ENCODE measurements at regions not wholly inside any gene's neighbourhood (a gene's known extent, or its start where the extent isn't known, plus 50 kb on each side); places are given as distances from the start of the nearest gene placed in this dataset.

DNA sequence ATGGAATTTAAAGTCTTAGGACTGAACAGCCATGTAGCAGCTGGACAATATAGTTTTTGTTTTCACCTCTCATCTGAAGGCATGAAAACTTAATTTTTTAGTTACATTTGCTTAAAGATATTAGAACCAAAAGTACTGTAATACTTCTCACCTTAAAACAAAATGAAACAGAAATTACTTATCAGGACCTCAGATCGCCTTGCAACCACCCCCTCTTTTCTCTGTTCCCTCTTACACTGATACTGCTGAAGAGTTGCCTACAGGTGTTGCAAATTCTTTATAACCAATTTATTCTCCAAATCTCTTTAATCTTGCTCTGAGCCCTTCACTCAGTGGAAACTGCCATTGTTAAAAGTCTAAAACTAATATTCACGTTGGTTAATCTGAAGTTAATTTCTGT lies 145.0 kb downstream of the SPCS3 start:
- no peak overlapping the region for H3K27ac ChIP-seq
- no peaks in the 10 kb centered on the region for H3K4me1 ChIP-seq
- no peaks in the 10 kb centered on the region for H3K27me3 ChIP-seq
- TF ChIP-seq POLR2A (IDR thresholded peaks at IDR 0.05) (no peak), POLR2AphosphoS5 (IDR thresholded peaks at IDR 0.05; ENCODE audit: insufficient read depth in 1 of 2, low read depth in 1 of 2) (no peak)
- TF ChIP-seq, protein P1, sequence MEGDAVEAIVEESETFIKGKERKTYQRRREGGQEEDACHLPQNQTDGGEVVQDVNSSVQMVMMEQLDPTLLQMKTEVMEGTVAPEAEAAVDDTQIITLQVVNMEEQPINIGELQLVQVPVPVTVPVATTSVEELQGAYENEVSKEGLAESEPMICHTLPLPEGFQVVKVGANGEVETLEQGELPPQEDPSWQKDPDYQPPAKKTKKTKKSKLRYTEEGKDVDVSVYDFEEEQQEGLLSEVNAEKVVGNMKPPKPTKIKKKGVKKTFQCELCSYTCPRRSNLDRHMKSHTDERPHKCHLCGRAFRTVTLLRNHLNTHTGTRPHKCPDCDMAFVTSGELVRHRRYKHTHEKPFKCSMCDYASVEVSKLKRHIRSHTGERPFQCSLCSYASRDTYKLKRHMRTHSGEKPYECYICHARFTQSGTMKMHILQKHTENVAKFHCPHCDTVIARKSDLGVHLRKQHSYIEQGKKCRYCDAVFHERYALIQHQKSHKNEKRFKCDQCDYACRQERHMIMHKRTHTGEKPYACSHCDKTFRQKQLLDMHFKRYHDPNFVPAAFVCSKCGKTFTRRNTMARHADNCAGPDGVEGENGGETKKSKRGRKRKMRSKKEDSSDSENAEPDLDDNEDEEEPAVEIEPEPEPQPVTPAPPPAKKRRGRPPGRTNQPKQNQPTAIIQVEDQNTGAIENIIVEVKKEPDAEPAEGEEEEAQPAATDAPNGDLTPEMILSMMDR (IDR thresholded peaks at IDR 0.05), result no peak
- no peaks in the 10 kb centered on the region for H3K9me3 ChIP-seq
- intact Hi-C loops (cut with DNase I), result no loop called here
- no peak overlapping the region for H3K4me3 ChIP-seq
- no peak for DNase-seq (ENCODE audit: extremely low spot score in 2 of 2)
- H3K36me3 ChIP-seq, result no peaks in the 10 kb centered on the region

DNA sequence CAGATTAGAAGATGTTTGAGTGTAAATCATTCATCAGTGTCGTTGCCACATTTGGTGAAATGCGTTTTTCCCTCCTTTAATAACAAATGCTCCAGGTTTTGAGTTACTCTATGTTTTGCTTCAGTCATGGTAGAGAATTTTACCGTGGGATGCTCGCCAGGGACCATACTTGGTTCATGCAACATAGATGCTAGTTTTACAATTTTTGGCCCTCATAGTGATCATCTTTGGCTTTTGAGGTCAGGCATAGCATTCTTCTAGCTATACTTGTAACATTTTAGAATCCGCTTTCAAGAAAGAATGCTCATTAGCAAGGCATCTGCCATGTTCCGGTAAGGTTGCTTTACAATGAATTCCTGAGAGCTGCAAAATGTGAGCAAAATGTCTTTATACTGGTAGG lies 147.2 kb downstream of the SPCS3 start:
- H3K27me3 ChIP-seq, result no peaks in the 10 kb centered on the region
- no peaks in the 10 kb centered on the region for H3K36me3 ChIP-seq
- DNase-seq (ENCODE audit: extremely low spot score in 2 of 2), result no peak
- H3K4me1 ChIP-seq, result no peaks in the 10 kb centered on the region
- no peak overlapping the region for H3K4me3 ChIP-seq
- H3K27ac ChIP-seq, result no peak overlapping the region
- H3K9me3 ChIP-seq, result no peaks in the 10 kb centered on the region
- intact Hi-C loops (cut with DNase I), result no loop called here
- TF ChIP-seq, protein P1 (IDR thresholded peaks at IDR 0.05), result no peak
- no peak for TF ChIP-seq POLR2AphosphoS5 (IDR thresholded peaks at IDR 0.05; ENCODE audit: insufficient read depth in 1 of 2, low read depth in 1 of 2)
- no peak for TF ChIP-seq POLR2A (IDR thresholded peaks at IDR 0.05)

DNA sequence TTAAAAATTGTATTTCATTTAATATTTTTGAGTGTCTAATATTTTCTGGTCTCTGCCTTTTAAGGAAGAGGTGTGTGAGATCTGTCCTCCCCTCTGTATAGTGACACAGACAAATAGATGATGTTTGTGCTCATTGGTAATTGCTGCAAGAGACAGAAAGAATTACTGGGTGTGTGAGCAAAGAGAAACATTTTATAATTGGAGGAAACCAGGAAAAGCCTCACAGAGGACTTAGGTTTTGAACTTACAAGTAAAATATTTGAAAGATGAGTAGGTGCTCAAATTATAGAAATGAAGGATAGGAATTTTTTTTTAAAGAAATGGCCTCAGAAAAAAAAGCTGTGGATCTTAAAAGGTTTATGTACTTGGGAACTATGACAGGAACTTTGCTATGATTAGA lies 149.8 kb downstream of the SPCS3 start:
- TF ChIP-seq POLR2A (IDR thresholded peaks at IDR 0.05) (no peak), POLR2AphosphoS5 (IDR thresholded peaks at IDR 0.05; ENCODE audit: insufficient read depth in 1 of 2, low read depth in 1 of 2) (no peak)
- intact Hi-C loops (cut with DNase I), result no loop called here
- no peaks in the 10 kb centered on the region for H3K9me3 ChIP-seq
- H3K36me3 ChIP-seq, result no peaks in the 10 kb centered on the region
- no peaks in the 10 kb centered on the region for H3K27me3 ChIP-seq
- no peaks in the 10 kb centered on the region for H3K4me1 ChIP-seq
- DNase-seq (ENCODE audit: extremely low spot score in 2 of 2), result no peak
- no peak overlapping the region for H3K27ac ChIP-seq
- H3K4me3 ChIP-seq, result no peak overlapping the region

DNA sequence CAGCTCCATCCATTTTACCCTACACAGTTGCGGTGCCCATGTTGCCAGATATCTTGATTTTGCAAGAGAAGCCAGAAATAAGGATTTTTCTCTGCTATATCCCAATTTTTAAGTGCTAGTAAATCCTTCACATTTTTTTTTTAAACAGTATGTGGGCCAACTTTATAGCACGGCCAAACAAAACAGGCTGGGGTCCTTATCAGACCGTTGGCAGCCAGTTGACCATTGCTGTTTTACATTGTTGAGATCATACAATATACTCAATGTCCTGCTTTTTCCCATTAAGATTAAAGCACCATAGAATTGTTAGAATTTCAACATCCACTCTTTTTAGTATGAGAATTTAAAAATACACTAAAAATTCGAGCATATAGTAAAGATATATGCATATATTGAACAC lies 150.9 kb downstream of the SPCS3 start:
- intact Hi-C loops (cut with DNase I), result no loop called here
- no peaks in the 10 kb centered on the region for H3K9me3 ChIP-seq
- DNase-seq (ENCODE audit: extremely low spot score in 2 of 2), result no peak
- H3K27me3 ChIP-seq, result no peaks in the 10 kb centered on the region
- TF ChIP-seq POLR2AphosphoS5 (IDR thresholded peaks at IDR 0.05; ENCODE audit: insufficient read depth in 1 of 2, low read depth in 1 of 2) (no peak), POLR2A (IDR thresholded peaks at IDR 0.05) (no peak)
- TF ChIP-seq, protein P1 (IDR thresholded peaks at IDR 0.05), result no peak
- no peak overlapping the region for H3K4me3 ChIP-seq
- no peak overlapping the region for H3K27ac ChIP-seq
- no peaks in the 10 kb centered on the region for H3K36me3 ChIP-seq
- H3K4me1 ChIP-seq, result no peaks in the 10 kb centered on the region

GRCh38 chr4:176475067-176475466 lies 155.3 kb downstream of the SPCS3 start:
- intact Hi-C loops (cut with DNase I), result no loop called here
- Histone ChIP-seq H3K4me3 (no peak overlapping the region), H3K4me1 (no peaks in the 10 kb centered on the region), H3K27ac (no peak overlapping the region), H3K9me3 (no peaks in the 10 kb centered on the region), H3K27me3 (no peaks in the 10 kb centered on the region), H3K36me3 (no peaks in the 10 kb centered on the region)
- no peak for DNase-seq (ENCODE audit: extremely low spot score in 2 of 2)
- TF ChIP-seq POLR2A (IDR thresholded peaks at IDR 0.05), result no peak

DNA sequence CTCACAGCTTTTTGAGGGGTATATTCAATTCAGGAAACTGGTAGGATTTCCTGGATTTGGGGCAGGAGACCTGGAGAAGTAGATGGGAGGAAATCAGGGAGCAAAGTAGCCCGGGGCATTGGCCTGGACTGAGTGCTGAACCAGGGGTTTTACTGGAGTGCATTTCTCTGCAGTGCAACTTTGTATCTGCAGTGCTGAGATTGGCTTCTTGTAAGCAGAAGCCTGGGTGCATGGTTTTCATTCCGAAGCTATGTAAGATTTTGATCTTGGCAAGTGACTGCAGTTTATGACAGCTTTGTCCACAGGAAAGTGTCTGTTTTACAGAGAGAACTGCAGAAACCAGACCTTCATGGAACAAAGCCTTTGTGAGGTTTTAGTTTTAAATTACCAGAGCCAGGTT lies 158.3 kb downstream of the SPCS3 start:
- intact Hi-C loops (cut with DNase I), result no loop called here
- TF ChIP-seq, protein P1 (IDR thresholded peaks at IDR 0.05), result no peak
- TF ChIP-seq POLR2AphosphoS5 (IDR thresholded peaks at IDR 0.05; ENCODE audit: insufficient read depth in 1 of 2, low read depth in 1 of 2), result no peak
- no peak for TF ChIP-seq POLR2A (IDR thresholded peaks at IDR 0.05)
- H3K36me3 ChIP-seq, result no peaks in the 10 kb centered on the region
- no peak overlapping the region for H3K27ac ChIP-seq
- H3K27me3 ChIP-seq, result no peaks in the 10 kb centered on the region
- H3K4me1 ChIP-seq, result no peaks in the 10 kb centered on the region
- no peaks in the 10 kb centered on the region for H3K9me3 ChIP-seq
- no peak for DNase-seq (ENCODE audit: extremely low spot score in 2 of 2)
- no peak overlapping the region for H3K4me3 ChIP-seq

All from vagina (tissue), 2 donors.